ENCODE measurements at regions not wholly inside any gene's neighbourhood (a gene's known extent, or its start where the extent isn't known, plus 50 kb on each side); places are given as distances from the start of the nearest gene placed in this dataset.

DNA sequence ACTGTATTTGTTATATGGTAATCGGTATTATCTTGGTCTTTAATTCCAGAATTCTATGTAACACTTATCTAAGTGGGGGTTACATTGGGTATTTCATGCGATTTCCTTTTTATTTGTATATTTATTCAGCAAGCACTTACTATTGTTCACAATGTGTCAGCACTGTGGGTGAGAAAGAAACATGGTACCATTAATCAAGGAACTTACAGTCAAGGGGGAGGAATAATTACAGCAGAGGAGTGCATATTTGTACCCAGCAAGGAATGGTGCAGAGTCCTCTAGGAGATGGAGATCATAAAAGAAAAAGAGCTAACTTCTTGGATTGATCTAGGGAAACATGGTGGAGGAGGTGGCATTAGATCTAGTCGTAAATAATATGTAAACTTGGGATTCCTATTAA, 117.0 kb upstream of the KCNJ16 start:
- H3K4me3 ChIP-seq (ENCODE audit: low read depth, low read length) = no peak overlapping the region
- TF ChIP-seq, protein P1, sequence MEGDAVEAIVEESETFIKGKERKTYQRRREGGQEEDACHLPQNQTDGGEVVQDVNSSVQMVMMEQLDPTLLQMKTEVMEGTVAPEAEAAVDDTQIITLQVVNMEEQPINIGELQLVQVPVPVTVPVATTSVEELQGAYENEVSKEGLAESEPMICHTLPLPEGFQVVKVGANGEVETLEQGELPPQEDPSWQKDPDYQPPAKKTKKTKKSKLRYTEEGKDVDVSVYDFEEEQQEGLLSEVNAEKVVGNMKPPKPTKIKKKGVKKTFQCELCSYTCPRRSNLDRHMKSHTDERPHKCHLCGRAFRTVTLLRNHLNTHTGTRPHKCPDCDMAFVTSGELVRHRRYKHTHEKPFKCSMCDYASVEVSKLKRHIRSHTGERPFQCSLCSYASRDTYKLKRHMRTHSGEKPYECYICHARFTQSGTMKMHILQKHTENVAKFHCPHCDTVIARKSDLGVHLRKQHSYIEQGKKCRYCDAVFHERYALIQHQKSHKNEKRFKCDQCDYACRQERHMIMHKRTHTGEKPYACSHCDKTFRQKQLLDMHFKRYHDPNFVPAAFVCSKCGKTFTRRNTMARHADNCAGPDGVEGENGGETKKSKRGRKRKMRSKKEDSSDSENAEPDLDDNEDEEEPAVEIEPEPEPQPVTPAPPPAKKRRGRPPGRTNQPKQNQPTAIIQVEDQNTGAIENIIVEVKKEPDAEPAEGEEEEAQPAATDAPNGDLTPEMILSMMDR (IDR thresholded peaks at IDR 0.05; ENCODE audit: borderline replicate concordance, insufficient read depth, low read depth, low read length) = no peak

DNA sequence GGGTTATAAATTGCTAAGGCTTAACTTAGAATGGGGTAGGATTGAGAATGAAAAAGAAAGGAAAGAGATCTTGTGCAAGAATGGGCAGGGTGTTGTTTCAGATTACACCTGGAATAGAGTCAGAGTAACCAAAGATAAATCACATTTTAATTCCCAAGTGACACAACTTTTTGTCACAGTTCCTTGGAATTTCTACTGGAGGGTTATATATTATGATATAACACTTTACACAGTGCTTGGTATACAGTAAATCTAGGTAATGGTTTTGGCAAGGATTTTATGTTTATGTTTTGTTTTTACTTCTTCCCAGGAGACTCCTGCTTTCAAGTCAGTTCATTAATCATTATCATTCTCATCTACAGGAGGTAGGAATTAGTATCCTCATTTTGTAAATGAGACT, 115.7 kb upstream of the KCNJ16 start:
- TF ChIP-seq, protein P1 (IDR thresholded peaks at IDR 0.05; ENCODE audit: borderline replicate concordance, insufficient read depth, low read depth, low read length) = no peak
- H3K4me3 ChIP-seq (ENCODE audit: low read depth, low read length) = no peak overlapping the region

DNA sequence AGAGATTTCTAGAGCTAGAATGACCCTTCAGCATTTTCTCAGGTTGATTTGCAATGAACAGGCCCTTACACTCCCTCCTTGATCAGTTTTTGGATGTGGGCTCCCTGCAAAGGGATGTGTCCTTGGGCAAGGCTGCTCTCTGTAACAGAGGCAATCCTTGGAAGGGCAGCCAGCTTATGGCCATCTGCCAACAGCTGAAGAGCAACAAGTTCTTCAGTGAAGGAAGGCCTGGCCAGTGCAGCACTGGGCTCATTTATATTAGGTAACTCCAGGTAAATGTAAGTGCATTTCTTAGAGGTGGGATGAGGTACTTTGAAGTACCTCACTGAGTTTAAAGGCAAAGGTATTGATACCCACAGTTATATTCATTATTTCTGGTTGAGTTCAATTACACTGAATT, 114.3 kb upstream of the KCNJ16 start:
- no peak overlapping the region for H3K4me3 ChIP-seq (ENCODE audit: low read depth, low read length)
- TF ChIP-seq, protein P1 (IDR thresholded peaks at IDR 0.05; ENCODE audit: borderline replicate concordance, insufficient read depth, low read depth, low read length) = no peak

GRCh38 chr17:69961501-69962145, 113.4 kb upstream of the KCNJ16 start:
- no peak overlapping the region for H3K4me3 ChIP-seq (ENCODE audit: low read depth, low read length)
- TF ChIP-seq, protein P1 (IDR thresholded peaks at IDR 0.05; ENCODE audit: borderline replicate concordance, insufficient read depth, low read depth, low read length) = no peak

GRCh38 chr17:69962436-69962995, 112.5 kb upstream of the KCNJ16 start:
- TF ChIP-seq, protein P1 (IDR thresholded peaks at IDR 0.05; ENCODE audit: borderline replicate concordance, insufficient read depth, low read depth, low read length) = no peak
- H3K4me3 ChIP-seq (ENCODE audit: low read depth, low read length) = no peak overlapping the region

DNA sequence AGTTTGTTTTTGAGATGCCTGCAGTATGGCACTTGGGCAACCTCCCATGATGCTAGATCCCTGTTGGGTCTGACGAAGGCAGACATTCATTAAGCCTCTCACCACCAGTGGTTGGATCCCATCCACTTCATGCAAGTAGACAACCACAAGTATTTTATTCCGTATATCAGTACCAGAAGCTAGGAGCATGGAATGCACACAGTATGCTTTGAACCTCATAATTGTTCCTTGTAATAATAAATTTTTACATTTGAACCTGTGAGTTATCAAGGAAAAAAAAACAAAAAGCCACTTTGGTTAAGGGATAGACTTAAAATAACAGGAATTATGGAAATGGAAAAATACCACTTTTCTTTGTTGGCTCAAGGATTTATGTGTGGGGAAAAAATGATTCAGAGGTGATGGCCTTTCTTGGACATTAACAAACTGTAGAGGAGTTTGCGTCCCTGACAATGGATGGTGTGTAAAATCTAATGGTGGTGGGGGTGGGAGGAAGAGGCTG, 107.1 kb upstream of the KCNJ16 start:
- TF ChIP-seq, protein P1 (IDR thresholded peaks at IDR 0.05; ENCODE audit: borderline replicate concordance, insufficient read depth, low read depth, low read length) = no peak
- no peak overlapping the region for H3K4me3 ChIP-seq (ENCODE audit: low read depth, low read length)

- TF ChIP-seq, protein P1 (IDR thresholded peaks at IDR 0.05; ENCODE audit: borderline replicate concordance, insufficient read depth, low read depth, low read length) = no peak
- H3K4me3 ChIP-seq (ENCODE audit: low read depth, low read length) = no peak overlapping the region
Measured at GRCh38 chr17:69969897-69970296, 105.1 kb upstream of the KCNJ16 start.

Measured in GM12875 (cell line).